ENCODE measurements at regions not wholly inside any gene's neighbourhood (a gene's known extent, or its start where the extent isn't known, plus 50 kb on each side); places are given as distances from the start of the nearest gene placed in this dataset.
A peak's percentile ranks its signal among the peaks of the same experiment; 100 is the strongest.

DNA sequence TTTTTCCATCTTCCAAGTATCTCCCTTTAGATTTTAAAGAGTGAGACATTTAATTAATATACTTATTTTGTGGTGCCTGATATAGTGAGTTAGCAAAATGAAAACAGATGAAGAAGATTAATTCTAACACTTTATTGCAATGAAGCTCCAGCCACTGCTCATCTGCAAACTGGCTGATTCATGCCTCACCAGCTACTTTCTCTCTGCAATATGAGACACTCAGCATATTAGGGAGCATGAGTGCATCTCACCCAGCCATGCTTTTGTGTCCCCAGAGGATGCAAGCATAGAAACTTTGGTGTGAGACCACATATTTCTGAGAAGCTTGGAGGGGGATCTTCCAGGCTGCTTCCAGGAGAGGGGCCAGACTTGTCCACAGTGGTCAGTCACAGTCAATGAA lies 148.6 kb downstream of the BMP4 start:
- Histone ChIP-seq H3K56ac (replicated peaks; ENCODE audit: insufficient read length, low read depth, low read length) (no peak overlapping the region), H4K91ac (replicated peaks; ENCODE audit: insufficient read length, low read length) (no peak overlapping the region), H3K4ac (replicated peaks; ENCODE audit: insufficient read length, low read depth, low read length) (no peak overlapping the region), H3K23ac (ENCODE audit: insufficient read length) (no peak overlapping the region), H2BK15ac (ENCODE audit: low read length) (no peak overlapping the region), H4K5ac (ENCODE audit: insufficient read length, low read depth, low read length) (no peak overlapping the region), H2AK5ac (ENCODE audit: low read depth, low read length) (no peak overlapping the region), H3K18ac (ENCODE audit: extremely low read depth, low read length) (no peak overlapping the region), H2BK120ac (replicated peaks; ENCODE audit: low read depth, low read length) (no peak overlapping the region), H3K27me3 (replicated peaks in 1 of 4; ENCODE audit: control insufficient read depth in 3 of 4, extremely low read depth in 1 of 4, insufficient read depth in 3 of 4, low read length in 3 of 4) (no peaks in the 10 kb centered on the region), H4K20me1 (replicated peaks in 1 of 2; ENCODE audit: control insufficient read depth in 1 of 2, insufficient read depth in 2 of 2, low read length in 2 of 2) (no peaks in the 10 kb centered on the region), H3K4me3 (ENCODE audit: extremely low read depth in 1 of 4, insufficient read depth in 2 of 4, low read depth in 3 of 4, low read length in 4 of 4) (no peak overlapping the region), H3K27ac (ENCODE audit: low read depth, low read length) (no peak overlapping the region), H2BK5ac (ENCODE audit: low read depth, low read length) (no peak overlapping the region), H2BK12ac (ENCODE audit: low read depth, low read length) (no peak overlapping the region), H2BK20ac (ENCODE audit: low read length) (no peak overlapping the region), H3K9ac (replicated peaks in 1 of 4; ENCODE audit: extremely low read depth in 1 of 4, low read depth in 3 of 4, low read length in 3 of 4) (no peak overlapping the region), H3K9me3 (ENCODE audit: insufficient read depth in 2 of 2, low read depth in 1 of 2, low read length in 1 of 2) (no peaks in the 10 kb centered on the region), H4K8ac (ENCODE audit: extremely low read depth, insufficient read depth, low read length) (no peak overlapping the region), H3K4me2 (ENCODE audit: insufficient read depth in 1 of 2, low read depth in 2 of 2, low read length in 2 of 2) (no peak overlapping the region), H3K79me1 (ENCODE audit: low read depth, low read length) (no peaks in the 10 kb centered on the region), H2AFZ (ENCODE audit: low read length) (peak overlapping the region; percentile 46; the same call in 1 of the 2 replicates), H3K79me2 (ENCODE audit: control insufficient read depth in 1 of 2, insufficient read depth in 2 of 2, low read length in 2 of 2) (no peaks in the 10 kb centered on the region), H3K14ac (ENCODE audit: insufficient read length) (no peak overlapping the region), H3K23me2 (ENCODE audit: low read depth, low read length) (no peaks in the 10 kb centered on the region), H3K36me3 (ENCODE audit: control insufficient read depth in 2 of 4, insufficient read depth in 4 of 4, low read length in 3 of 4) (no peaks in the 10 kb centered on the region), H3K4me1 (replicated peaks in 1 of 4; ENCODE audit: control insufficient read depth in 3 of 4, insufficient read depth in 4 of 4, low read length in 3 of 4) (no peaks in the 10 kb centered on the region)
- ChIA-PET CTCF (ENCODE audit: partially characterized antibody) (interaction anchor here (1.1 to 2.3 kb wide), 5 partner anchors 9 to 156 kb away, joined by 3 to 6 read pairs (median 3); no protein-coding TSS in a partner anchor), POLR2A (ENCODE audit: partially characterized antibody) (no interaction called here)
- DNase-seq (ENCODE audit: low read depth in 1 of 2, low spot score in 2 of 2) (no peak), FAIRE-seq (no peak)
- TF ChIP-seq RNF2 (IDR thresholded peaks at IDR 0.05; ENCODE audit: borderline replicate concordance, low read depth, low read length, missing control alignments, poor library complexity, severe bottlenecking): no peak
- TF ChIP-seq TAF1 (IDR thresholded peaks at IDR 0.05; ENCODE audit: low read depth, low read length): no peak
- no peak for TF ChIP-seq EGR1 (IDR thresholded peaks at IDR 0.05; ENCODE audit: borderline replicate concordance, low read depth, low read length)
- no peak for TF ChIP-seq PHF8 (conservative IDR thresholded peaks at IDR 0.05; ENCODE audit: low read depth, low read length)
- no peak for TF ChIP-seq YY1 (IDR thresholded peaks at IDR 0.05; ENCODE audit: low read depth, low read length)
- no peak for TF ChIP-seq SP2 (IDR thresholded peaks at IDR 0.05; ENCODE audit: low read length)
- TF ChIP-seq KDM1A (IDR thresholded peaks at IDR 0.05; ENCODE audit: borderline replicate concordance, low read length): no peak
- TF ChIP-seq TBP (IDR thresholded peaks at IDR 0.05; ENCODE audit: low read depth, low read length): no peak
- no peak for TF ChIP-seq RBBP5 (IDR thresholded peaks at IDR 0.05; ENCODE audit: borderline replicate concordance, low read depth, low read length)
- TF ChIP-seq NANOG (IDR thresholded peaks at IDR 0.05; ENCODE audit: insufficient read depth, low read depth, low read length, poor library complexity, severe bottlenecking): no peak
- no peak for TF ChIP-seq CHD2 (IDR thresholded peaks at IDR 0.05; ENCODE audit: low read length)
- TF ChIP-seq SP1 (IDR thresholded peaks at IDR 0.05; ENCODE audit: low read depth, low read length): no peak
- no peak for TF ChIP-seq CEBPB (IDR thresholded peaks at IDR 0.05; ENCODE audit: low read depth, low read length)
- TF ChIP-seq JUN (IDR thresholded peaks at IDR 0.05; ENCODE audit: low read depth, low read length): no peak
- TF ChIP-seq POLR2AphosphoS5 (IDR thresholded peaks at IDR 0.05; ENCODE audit: low read depth, low read length): no peak
- TF ChIP-seq FOSL1 (IDR thresholded peaks at IDR 0.05; ENCODE audit: insufficient read depth, low read depth, low read length): no peak
- no peak for TF ChIP-seq EP300 (IDR thresholded peaks at IDR 0.05; ENCODE audit: borderline replicate concordance in 1 of 2, low read depth in 2 of 2, low read length in 2 of 2)

Data from H1 (cell line).